PC-3 (cell line): ENCODE measurements at regions not wholly inside any gene's neighbourhood (a gene's known extent, or its start where the extent isn't known, plus 50 kb on each side); places are given as distances from the start of the nearest gene placed in this dataset.

Experiments used
- ATAC-seq: fragments of 200-7000 bp; cut with Tn5 transposase; 2 replicates; pipeline ENCODE4 v1.9.1; 2020; ENCODE audit warnings: mild to moderate bottlenecking, moderate library complexity
- BruUV-seq: library from RNA; stranded (reverse); fragments of 400-500 nt; replicated peaks from 2 replicates; lab custom pipeline; 2021; lab: Mats Ljungman, UMichigan
- CTCF ChIA-PET: fragments of 300-600 bp; sonication (Branson Sonifier 250); formaldehyde crosslinking; loops from one replicate; lab custom pipeline; 2022; ENCODE audit warnings: antibody characterized with exemption; lab: Charles Lee
- POLR2A ChIA-PET: fragments of 300-600 bp; sonication (Branson Sonifier 250); formaldehyde crosslinking; loops from one replicate; lab custom pipeline; 2022; ENCODE audit warnings: antibody characterized with exemption; ENCODE audit not compliant: unreplicated experiment; lab: Charles Lee
- DNase-seq: peaks from one replicate; pipeline ENCODE4 v3.0.0-alpha.2; 2015
- H2AFZ ChIP-seq: fragments of 300-600 bp; sonication (generic); 2 replicates; pipeline ENCODE4 v1.6.0; 2016; ENCODE audit warnings: antibody characterized with exemption, low read length
- H3F3A ChIP-seq: fragments of 300-600 bp; sonication (generic); one replicate; pipeline ENCODE4 v1.6.0; 2017; ENCODE audit warnings: antibody characterized with exemption, low read length, control low read depth, mild to moderate bottlenecking; ENCODE audit not compliant: unreplicated experiment
- H3K27ac ChIP-seq: fragments of 300-600 bp; sonication (generic); 2 replicates; pipeline ENCODE4 v1.5.1; 2016; ENCODE audit warnings: mild to moderate bottlenecking, low read length
- H3K27me3 ChIP-seq: fragments of 300-600 bp; sonication (generic); 2 replicates; pipeline ENCODE4 v1.6.1; 2016; ENCODE audit warnings: low read length, mixed read lengths
- H3K36me3 ChIP-seq: fragments of 300-600 bp; sonication (generic); 2 replicates; pipeline ENCODE4 v1.6.1; 2016; ENCODE audit warnings: low read depth, mixed run types, low read length, mixed read lengths
- H3K4me1 ChIP-seq: fragments of 300-600 bp; sonication (generic); 2 replicates; pipeline ENCODE4 v1.5.1; 2016; ENCODE audit warnings: low read length; ENCODE audit not compliant: insufficient read depth
- H3K4me2 ChIP-seq: fragments of 300-600 bp; sonication (generic); 2 replicates; pipeline ENCODE4 v1.6.0; 2016; ENCODE audit warnings: low read length
- H3K4me3 ChIP-seq: fragments of 300-600 bp; sonication (generic); 2 replicates; pipeline ENCODE4 v1.5.1; 2016; ENCODE audit warnings: mild to moderate bottlenecking, low read length, mixed read lengths
- H3K79me2 ChIP-seq: fragments of 300-600 bp; sonication (generic); 2 replicates; pipeline ENCODE4 v1.6.1; 2017; ENCODE audit warnings: low read length, mixed read lengths
- H3K9ac ChIP-seq: fragments of 300-600 bp; sonication (generic); 2 replicates; pipeline ENCODE4 v1.6.0; 2016; ENCODE audit warnings: mild to moderate bottlenecking, low read length
- H3K9me2 ChIP-seq: fragments of 300-600 bp; sonication (generic); replicated peaks from 2 replicates; pipeline ENCODE4 v1.6.1; 2016; ENCODE audit warnings: mixed run types, low read length, mixed read lengths
- H3K9me3 ChIP-seq: fragments of 300-600 bp; sonication (generic); 2 replicates; pipeline ENCODE4 v1.6.1; 2016; ENCODE audit warnings: low read length, mixed read lengths
- H4K20me1 ChIP-seq: fragments of 300-600 bp; sonication (generic); 2 replicates; pipeline ENCODE4 v1.6.1; 2016; ENCODE audit warnings: low read length, mixed read lengths
- EZH2 ChIP-seq: fragments of 300-600 bp; sonication (generic); IDR thresholded peaks from one replicate; pipeline ENCODE4 v1.6.1; 2017; ENCODE audit warnings: antibody characterized with exemption, mild to moderate bottlenecking, low read length; ENCODE audit not compliant: unreplicated experiment
- EZH2phosphoT487 ChIP-seq: fragments of 300-600 bp; sonication (generic); IDR thresholded peaks from 2 replicates; pipeline ENCODE4 v1.6.1; 2018; ENCODE audit warnings: mild to moderate bottlenecking, antibody characterized with exemption, low read length, borderline replicate concordance
- intact Hi-C: fragments of 100-400 bp; cut with micrococcal nuclease; formaldehyde crosslinking; loops from 2 replicates; pipeline ENCODE4 v1.9.0; 2023
- TF ChIP-seq, protein P1 (sequence below): fragments of 300-600 bp; sonication (generic); conservative IDR thresholded peaks from 2 replicates; pipeline ENCODE4 v1.5.1; 2017; ENCODE audit warnings: antibody characterized with exemption, low read depth, mild to moderate bottlenecking, low read length

DNA sequence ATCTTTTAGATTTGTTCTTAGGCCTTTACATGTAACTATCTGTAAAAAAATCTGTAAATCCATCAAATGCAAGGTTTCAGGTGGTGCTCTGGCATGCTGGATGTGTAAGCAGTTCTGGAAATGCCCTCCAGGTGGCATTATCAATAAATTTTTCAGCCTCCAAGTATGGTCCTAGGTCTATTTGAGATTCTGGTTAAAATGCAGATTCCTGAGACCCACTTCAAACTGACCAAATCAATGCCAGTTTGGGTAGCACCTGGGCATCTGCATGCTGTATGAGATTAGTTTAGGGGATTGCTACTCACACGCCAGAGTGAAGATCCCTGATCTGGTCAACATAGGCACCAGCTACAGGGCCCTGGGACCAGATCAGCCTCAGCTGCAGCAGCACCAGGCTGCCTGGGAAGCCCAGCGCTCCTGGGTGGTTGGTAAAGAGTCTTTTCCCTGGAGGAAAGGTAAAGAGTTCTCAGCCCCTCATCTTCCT is 507.3 kb upstream of the CITED2 start:
- no peaks in the 10 kb centered on the region for H3K36me3 ChIP-seq
- no peaks in the 10 kb centered on the region for H4K20me1 ChIP-seq
- TF ChIP-seq EZH2phosphoT487 (no peak), EZH2 (no peak)
- TF ChIP-seq, protein P1, sequence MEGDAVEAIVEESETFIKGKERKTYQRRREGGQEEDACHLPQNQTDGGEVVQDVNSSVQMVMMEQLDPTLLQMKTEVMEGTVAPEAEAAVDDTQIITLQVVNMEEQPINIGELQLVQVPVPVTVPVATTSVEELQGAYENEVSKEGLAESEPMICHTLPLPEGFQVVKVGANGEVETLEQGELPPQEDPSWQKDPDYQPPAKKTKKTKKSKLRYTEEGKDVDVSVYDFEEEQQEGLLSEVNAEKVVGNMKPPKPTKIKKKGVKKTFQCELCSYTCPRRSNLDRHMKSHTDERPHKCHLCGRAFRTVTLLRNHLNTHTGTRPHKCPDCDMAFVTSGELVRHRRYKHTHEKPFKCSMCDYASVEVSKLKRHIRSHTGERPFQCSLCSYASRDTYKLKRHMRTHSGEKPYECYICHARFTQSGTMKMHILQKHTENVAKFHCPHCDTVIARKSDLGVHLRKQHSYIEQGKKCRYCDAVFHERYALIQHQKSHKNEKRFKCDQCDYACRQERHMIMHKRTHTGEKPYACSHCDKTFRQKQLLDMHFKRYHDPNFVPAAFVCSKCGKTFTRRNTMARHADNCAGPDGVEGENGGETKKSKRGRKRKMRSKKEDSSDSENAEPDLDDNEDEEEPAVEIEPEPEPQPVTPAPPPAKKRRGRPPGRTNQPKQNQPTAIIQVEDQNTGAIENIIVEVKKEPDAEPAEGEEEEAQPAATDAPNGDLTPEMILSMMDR, result peak; percentile 74
- no peaks in the 10 kb centered on the region for H3F3A ChIP-seq
- H3K9ac ChIP-seq, result no peak overlapping the region
- peaks cover 18% of the 10 kb centered on the region for H3K4me1 ChIP-seq
- ChIA-PET CTCF (interaction anchor here (0.7 kb wide), 1 partner anchor 18 kb away, joined by 5 read pairs; no protein-coding TSS in a partner anchor), POLR2A (no interaction called here)
- H3K79me2 ChIP-seq, result no peaks in the 10 kb centered on the region
- H3K27ac ChIP-seq, result no peak overlapping the region
- no peaks in the 10 kb centered on the region for H3K9me3 ChIP-seq
- H3K4me2 ChIP-seq, result no peak overlapping the region
- H3K9me2 ChIP-seq, result no peaks in the 10 kb centered on the region
- H3K4me3 ChIP-seq, result no peak overlapping the region
- DNase-seq (peak; percentile 54), ATAC-seq (peak; percentile 67)
- no peak overlapping the region for H2AFZ ChIP-seq
- BruUV-seq, result no TSS peak
- intact Hi-C loops, result loop anchor here (5.0 kb wide), 1 partner anchor 1041 kb away; no protein-coding TSS in a partner anchor
- no peaks in the 10 kb centered on the region for H3K27me3 ChIP-seq

GRCh38 chr6:139881236-139881635 is 506.8 kb upstream of the CITED2 start:
- CTCF ChIA-PET, result interaction anchor here (0.6 to 0.7 kb wide), 2 partner anchors 19 to 51 kb away, joined by 5 read pairs; no protein-coding TSS in a partner anchor
- no peak for ATAC-seq

More at GRCh38 chr6:139881236-139881635, 506.8 kb upstream of the CITED2 start:
- no TSS peak for BruUV-seq
- H3K9me2 ChIP-seq, result no peaks in the 10 kb centered on the region
- H3K27ac ChIP-seq, result no peak overlapping the region
- no peaks in the 10 kb centered on the region for H4K20me1 ChIP-seq
- POLR2A ChIA-PET, result no interaction called here
- H3F3A ChIP-seq, result no peaks in the 10 kb centered on the region
- H2AFZ ChIP-seq, result no peak overlapping the region
- no peaks in the 10 kb centered on the region for H3K79me2 ChIP-seq
- no peaks in the 10 kb centered on the region for H3K36me3 ChIP-seq
- TF ChIP-seq, protein P1, result no peak
- TF ChIP-seq EZH2 (no peak), EZH2phosphoT487 (no peak)
- H3K9ac ChIP-seq, result no peak overlapping the region
- H3K4me3 ChIP-seq, result no peak overlapping the region
- intact Hi-C loops, result loop anchor here (5.0 kb wide), 1 partner anchor 1041 kb away; no protein-coding TSS in a partner anchor
- no peaks in the 10 kb centered on the region for H3K9me3 ChIP-seq
- no peak overlapping the region for H3K4me2 ChIP-seq
- H3K4me1 ChIP-seq, result peaks cover 18% of the 10 kb centered on the region
- no peak for DNase-seq
- no peaks in the 10 kb centered on the region for H3K27me3 ChIP-seq
